ENCODE measurements at regions not wholly inside any gene's neighbourhood (a gene's known extent, or its start where the extent isn't known, plus 50 kb on each side); places are given as distances from the start of the nearest gene placed in this dataset.

DNA sequence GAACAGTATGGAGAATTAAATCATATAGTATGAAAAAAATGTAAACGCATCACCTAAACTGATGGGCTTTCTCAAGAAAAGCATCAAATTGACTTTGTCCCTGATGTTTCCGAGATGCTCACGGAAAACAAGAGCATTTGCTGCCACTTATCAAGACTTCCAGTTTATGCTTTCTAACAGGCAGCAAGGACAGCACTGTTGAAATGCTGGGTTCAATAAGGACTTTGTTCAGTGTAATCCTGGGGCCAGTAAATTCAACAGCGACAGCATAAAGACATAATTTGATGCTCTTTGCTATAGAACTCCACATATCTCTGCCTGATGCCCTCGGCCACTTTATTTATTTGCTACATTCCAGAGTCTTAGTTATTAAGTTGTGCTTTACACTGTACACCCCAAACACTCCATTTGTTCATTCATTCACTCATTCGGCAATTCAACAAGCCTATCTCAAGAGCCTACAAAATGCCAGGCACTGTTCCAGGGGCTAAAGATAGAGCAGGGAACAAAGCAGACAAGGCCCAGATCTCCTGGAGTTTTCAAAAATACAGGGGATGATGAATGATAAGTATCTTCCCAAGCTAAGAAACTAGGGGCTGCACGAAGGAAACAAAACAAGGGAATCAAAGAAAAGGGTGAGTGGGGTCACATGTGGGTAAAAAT is 294.6 kb downstream of the ZNF608 start:
- DNase-seq (ENCODE audit: low read depth, low spot score) (no peak), FAIRE-seq (no peak)
- no peak overlapping the region for H3K27ac ChIP-seq (ENCODE audit: control insufficient read depth, insufficient read depth, low read length)
- H3K9me3 ChIP-seq (ENCODE audit: control insufficient read depth, low read depth, low read length), result no peaks in the 10 kb centered on the region
- no peaks in the 10 kb centered on the region for H3K79me2 ChIP-seq (ENCODE audit: control insufficient read depth, insufficient read depth, low read length)
- no peaks in the 10 kb centered on the region for H3K4me1 ChIP-seq (ENCODE audit: control insufficient read depth, extremely low read depth, insufficient read depth, low read length)
- no peaks in the 10 kb centered on the region for H4K20me1 ChIP-seq (ENCODE audit: control insufficient read depth, extremely low read depth, insufficient read depth, low read length)
- peaks cover 4% of the 10 kb centered on the region for H3K27me3 ChIP-seq (ENCODE audit: control insufficient read depth, extremely low read depth, insufficient read depth, low read length)
- H3K4me2 ChIP-seq (ENCODE audit: control insufficient read depth, extremely low read depth, insufficient read depth, low read depth, low read length), result no peak overlapping the region
- no peaks in the 10 kb centered on the region for H3K36me3 ChIP-seq (ENCODE audit: control insufficient read depth in 2 of 2, extremely low read depth in 1 of 2, insufficient read depth in 2 of 2, low read length in 2 of 2)
- TF ChIP-seq EZH2 (IDR thresholded peaks at IDR 0.05; ENCODE audit: low read length), result no peak
- TF ChIP-seq, protein P1, sequence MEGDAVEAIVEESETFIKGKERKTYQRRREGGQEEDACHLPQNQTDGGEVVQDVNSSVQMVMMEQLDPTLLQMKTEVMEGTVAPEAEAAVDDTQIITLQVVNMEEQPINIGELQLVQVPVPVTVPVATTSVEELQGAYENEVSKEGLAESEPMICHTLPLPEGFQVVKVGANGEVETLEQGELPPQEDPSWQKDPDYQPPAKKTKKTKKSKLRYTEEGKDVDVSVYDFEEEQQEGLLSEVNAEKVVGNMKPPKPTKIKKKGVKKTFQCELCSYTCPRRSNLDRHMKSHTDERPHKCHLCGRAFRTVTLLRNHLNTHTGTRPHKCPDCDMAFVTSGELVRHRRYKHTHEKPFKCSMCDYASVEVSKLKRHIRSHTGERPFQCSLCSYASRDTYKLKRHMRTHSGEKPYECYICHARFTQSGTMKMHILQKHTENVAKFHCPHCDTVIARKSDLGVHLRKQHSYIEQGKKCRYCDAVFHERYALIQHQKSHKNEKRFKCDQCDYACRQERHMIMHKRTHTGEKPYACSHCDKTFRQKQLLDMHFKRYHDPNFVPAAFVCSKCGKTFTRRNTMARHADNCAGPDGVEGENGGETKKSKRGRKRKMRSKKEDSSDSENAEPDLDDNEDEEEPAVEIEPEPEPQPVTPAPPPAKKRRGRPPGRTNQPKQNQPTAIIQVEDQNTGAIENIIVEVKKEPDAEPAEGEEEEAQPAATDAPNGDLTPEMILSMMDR (optimal IDR thresholded peaks at IDR 0.05 in 1 of 3, IDR thresholded peaks at IDR 0.05 in 1 of 3, conservative IDR thresholded peaks at IDR 0.05 in 1 of 3; ENCODE audit: extremely low read depth in 1 of 3, insufficient read depth in 2 of 3, low read length in 3 of 3), result no peak
- H3K9ac ChIP-seq (ENCODE audit: control insufficient read depth, extremely low read depth, insufficient read depth, low read length), result no peak overlapping the region
- H2AFZ ChIP-seq (ENCODE audit: control insufficient read depth, low read length), result no peak overlapping the region
- H3K4me3 ChIP-seq (ENCODE audit: control insufficient read depth in 2 of 3, extremely low read depth in 1 of 3, insufficient read depth in 2 of 3, low read depth in 1 of 3, low read length in 3 of 3), result no peak overlapping the region
- dilution Hi-C loops (cut with MboI; ENCODE audit: extremely low pct_ligation_motif_present, low sequenced_read_pairs), result no loop called here
- no peaks in the 10 kb centered on the region for H3K9me1 ChIP-seq (ENCODE audit: control insufficient read depth, extremely low read depth, insufficient read depth, low read length)

DNA sequence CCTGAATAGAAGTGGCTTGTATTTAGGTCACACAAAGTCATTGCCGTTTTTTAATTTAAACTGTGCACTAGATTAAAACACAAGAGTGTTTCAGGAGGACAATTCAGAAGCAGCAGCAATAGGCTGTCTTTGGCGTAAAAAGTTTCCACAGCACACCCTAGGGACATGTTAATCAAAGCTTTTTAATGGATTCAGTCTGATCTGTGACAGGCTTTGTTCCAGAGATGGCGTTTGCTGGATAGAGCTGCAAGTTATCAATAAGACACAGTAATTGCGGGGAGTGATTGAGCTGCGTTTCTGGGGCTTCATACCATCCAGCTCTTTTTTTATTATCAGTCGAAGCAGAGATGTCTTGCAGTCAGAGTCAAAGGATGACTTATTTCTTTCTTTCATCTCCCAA is 300.3 kb downstream of the ZNF608 start:
- TF ChIP-seq EZH2 (IDR thresholded peaks at IDR 0.05; ENCODE audit: low read length), result no peak
- TF ChIP-seq, protein P1 (optimal IDR thresholded peaks at IDR 0.05 in 1 of 3, IDR thresholded peaks at IDR 0.05 in 1 of 3, conservative IDR thresholded peaks at IDR 0.05 in 1 of 3; ENCODE audit: extremely low read depth in 1 of 3, insufficient read depth in 2 of 3, low read length in 3 of 3), result no peak
- no peak overlapping the region for H3K4me2 ChIP-seq (ENCODE audit: control insufficient read depth, extremely low read depth, insufficient read depth, low read depth, low read length)
- H3K4me1 ChIP-seq (ENCODE audit: control insufficient read depth, extremely low read depth, insufficient read depth, low read length), result no peaks in the 10 kb centered on the region
- FAIRE-seq (no peak), DNase-seq (ENCODE audit: low read depth, low spot score) (no peak)
- peaks cover 4% of the 10 kb centered on the region for H3K27me3 ChIP-seq (ENCODE audit: control insufficient read depth, extremely low read depth, insufficient read depth, low read length)
- no peak overlapping the region for H2AFZ ChIP-seq (ENCODE audit: control insufficient read depth, low read length)
- H3K36me3 ChIP-seq (ENCODE audit: control insufficient read depth in 2 of 2, extremely low read depth in 1 of 2, insufficient read depth in 2 of 2, low read length in 2 of 2), result no peaks in the 10 kb centered on the region
- H3K9me1 ChIP-seq (ENCODE audit: control insufficient read depth, extremely low read depth, insufficient read depth, low read length), result no peaks in the 10 kb centered on the region
- H3K4me3 ChIP-seq (ENCODE audit: control insufficient read depth in 2 of 3, extremely low read depth in 1 of 3, insufficient read depth in 2 of 3, low read depth in 1 of 3, low read length in 3 of 3), result no peak overlapping the region
- no peaks in the 10 kb centered on the region for H4K20me1 ChIP-seq (ENCODE audit: control insufficient read depth, extremely low read depth, insufficient read depth, low read length)
- dilution Hi-C loops (cut with MboI; ENCODE audit: extremely low pct_ligation_motif_present, low sequenced_read_pairs), result no loop called here
- no peak overlapping the region for H3K27ac ChIP-seq (ENCODE audit: control insufficient read depth, insufficient read depth, low read length)
- no peaks in the 10 kb centered on the region for H3K9me3 ChIP-seq (ENCODE audit: control insufficient read depth, low read depth, low read length)
- no peak overlapping the region for H3K9ac ChIP-seq (ENCODE audit: control insufficient read depth, extremely low read depth, insufficient read depth, low read length)
- H3K79me2 ChIP-seq (ENCODE audit: control insufficient read depth, insufficient read depth, low read length), result no peaks in the 10 kb centered on the region

Measured in keratinocyte (primary cell).